Rectal smooth muscle tissue (tissue), 1 donor: ENCODE measurements at regions not wholly inside any gene's neighbourhood (a gene's known extent, or its start where the extent isn't known, plus 50 kb on each side); places are given as distances from the start of the nearest gene placed in this dataset.

Source experiments
- H3K27ac ChIP-seq: one replicate; pipeline ENCODE4 v1.7.0; 2013; ENCODE audit warnings: low read depth, low read length, inconsistent platforms
- H3K27me3 ChIP-seq: one replicate; pipeline ENCODE4 v1.7.0; 2013; ENCODE audit warnings: low read length; ENCODE audit not compliant: control insufficient read depth, insufficient read depth
- H3K36me3 ChIP-seq: one replicate; pipeline ENCODE4 v1.7.0; 2013; ENCODE audit warnings: low read length; ENCODE audit not compliant: control insufficient read depth, insufficient read depth
- H3K4me1 ChIP-seq: one replicate; pipeline ENCODE4 v1.7.0; 2013; ENCODE audit warnings: low read length; ENCODE audit not compliant: control insufficient read depth, insufficient read depth
- H3K4me3 ChIP-seq: one replicate; pipeline ENCODE4 v1.7.0; 2013; ENCODE audit warnings: low read length
- H3K9ac ChIP-seq: one replicate; pipeline ENCODE4 v1.7.0; 2013; ENCODE audit warnings: low read length

GRCh38 chr3:153000325-153000724 is 161.7 kb upstream of the RAP2B start:
- Histone ChIP-seq H3K27ac (no peak overlapping the region), H3K9ac (no peak overlapping the region), H3K36me3 (no peaks in the 10 kb centered on the region), H3K27me3 (no peaks in the 10 kb centered on the region), H3K4me3 (no peak overlapping the region), H3K4me1 (no peaks in the 10 kb centered on the region)

GRCh38 chr3:153001210-153002078 is 160.6 kb upstream of the RAP2B start:
- Histone ChIP-seq H3K9ac (no peak overlapping the region), H3K4me1 (no peaks in the 10 kb centered on the region), H3K4me3 (no peak overlapping the region), H3K36me3 (no peaks in the 10 kb centered on the region), H3K27ac (no peak overlapping the region), H3K27me3 (no peaks in the 10 kb centered on the region)

GRCh38 chr3:153003441-153003840 is 158.6 kb upstream of the RAP2B start:
- no peak overlapping the region for H3K4me3 ChIP-seq
- H3K9ac ChIP-seq: no peak overlapping the region
- H3K36me3 ChIP-seq: no peaks in the 10 kb centered on the region
- no peaks in the 10 kb centered on the region for H3K4me1 ChIP-seq
- H3K27ac ChIP-seq: no peak overlapping the region
- H3K27me3 ChIP-seq: no peaks in the 10 kb centered on the region

GRCh38 chr3:153003862-153004261 is 158.2 kb upstream of the RAP2B start:
- H3K4me3 ChIP-seq: no peak overlapping the region
- H3K36me3 ChIP-seq: no peaks in the 10 kb centered on the region
- no peak overlapping the region for H3K27ac ChIP-seq
- no peaks in the 10 kb centered on the region for H3K27me3 ChIP-seq
- H3K9ac ChIP-seq: no peak overlapping the region
- no peaks in the 10 kb centered on the region for H3K4me1 ChIP-seq

GRCh38 chr3:153008226-153008625 is 153.8 kb upstream of the RAP2B start:
- no peak overlapping the region for H3K27ac ChIP-seq
- no peak overlapping the region for H3K9ac ChIP-seq
- H3K27me3 ChIP-seq: no peaks in the 10 kb centered on the region
- no peak overlapping the region for H3K4me3 ChIP-seq
- no peaks in the 10 kb centered on the region for H3K36me3 ChIP-seq
- no peaks in the 10 kb centered on the region for H3K4me1 ChIP-seq

- Histone ChIP-seq H3K27me3 (no peaks in the 10 kb centered on the region), H3K9ac (no peak overlapping the region), H3K36me3 (no peaks in the 10 kb centered on the region), H3K4me1 (peaks cover 3% of the 10 kb centered on the region), H3K27ac (no peak overlapping the region), H3K4me3 (no peak overlapping the region)
Observed at GRCh38 chr3:153023896-153024295, 138.1 kb upstream of the RAP2B start.

GRCh38 chr3:153026026-153026425 is 136.0 kb upstream of the RAP2B start:
- H3K4me3 ChIP-seq: no peak overlapping the region
- no peak overlapping the region for H3K27ac ChIP-seq
- peaks cover 3% of the 10 kb centered on the region for H3K4me1 ChIP-seq
- H3K27me3 ChIP-seq: no peaks in the 10 kb centered on the region
- no peaks in the 10 kb centered on the region for H3K36me3 ChIP-seq
- no peak overlapping the region for H3K9ac ChIP-seq

- Histone ChIP-seq H3K27me3 (no peaks in the 10 kb centered on the region), H3K27ac (no peak overlapping the region), H3K4me1 (peaks cover 3% of the 10 kb centered on the region), H3K9ac (no peak overlapping the region), H3K36me3 (no peaks in the 10 kb centered on the region), H3K4me3 (no peak overlapping the region)
Observed at GRCh38 chr3:153028381-153028780, 133.6 kb upstream of the RAP2B start.

- no peaks in the 10 kb centered on the region for H3K27me3 ChIP-seq
- H3K36me3 ChIP-seq: no peaks in the 10 kb centered on the region
- H3K4me3 ChIP-seq: no peak overlapping the region
- H3K4me1 ChIP-seq: peaks cover 3% of the 10 kb centered on the region
- H3K9ac ChIP-seq: no peak overlapping the region
- H3K27ac ChIP-seq: no peak overlapping the region
Observed at GRCh38 chr3:153029350-153029749, 132.7 kb upstream of the RAP2B start.

GRCh38 chr3:153032891-153033290 is 129.1 kb upstream of the RAP2B start:
- Histone ChIP-seq H3K27ac (no peak overlapping the region), H3K4me1 (peaks cover 3% of the 10 kb centered on the region), H3K36me3 (no peaks in the 10 kb centered on the region), H3K27me3 (no peaks in the 10 kb centered on the region), H3K9ac (no peak overlapping the region), H3K4me3 (no peak overlapping the region)

GRCh38 chr3:153036846-153037245 is 125.2 kb upstream of the RAP2B start:
- H3K36me3 ChIP-seq: no peaks in the 10 kb centered on the region
- no peak overlapping the region for H3K4me3 ChIP-seq
- H3K4me1 ChIP-seq: no peaks in the 10 kb centered on the region
- no peaks in the 10 kb centered on the region for H3K27me3 ChIP-seq
- no peak overlapping the region for H3K27ac ChIP-seq
- no peak overlapping the region for H3K9ac ChIP-seq

- no peaks in the 10 kb centered on the region for H3K36me3 ChIP-seq
- H3K27me3 ChIP-seq: no peaks in the 10 kb centered on the region
- no peak overlapping the region for H3K9ac ChIP-seq
- no peak overlapping the region for H3K27ac ChIP-seq
- no peaks in the 10 kb centered on the region for H3K4me1 ChIP-seq
- H3K4me3 ChIP-seq: no peak overlapping the region
Observed at GRCh38 chr3:153038367-153038766, 123.7 kb upstream of the RAP2B start.

- no peak overlapping the region for H3K27ac ChIP-seq
- no peak overlapping the region for H3K4me3 ChIP-seq
Observed at GRCh38 chr3:153038779-153039178, 123.2 kb upstream of the RAP2B start.

More at GRCh38 chr3:153038779-153039178, 123.2 kb upstream of the RAP2B start:
- Histone ChIP-seq H3K36me3 (no peaks in the 10 kb centered on the region), H3K27me3 (no peaks in the 10 kb centered on the region), H3K4me1 (no peaks in the 10 kb centered on the region), H3K9ac (no peak overlapping the region)
